ENCODE measurements at regions not wholly inside any gene's neighbourhood (a gene's known extent, or its start where the extent isn't known, plus 50 kb on each side); places are given as distances from the start of the nearest gene placed in this dataset.

DNA sequence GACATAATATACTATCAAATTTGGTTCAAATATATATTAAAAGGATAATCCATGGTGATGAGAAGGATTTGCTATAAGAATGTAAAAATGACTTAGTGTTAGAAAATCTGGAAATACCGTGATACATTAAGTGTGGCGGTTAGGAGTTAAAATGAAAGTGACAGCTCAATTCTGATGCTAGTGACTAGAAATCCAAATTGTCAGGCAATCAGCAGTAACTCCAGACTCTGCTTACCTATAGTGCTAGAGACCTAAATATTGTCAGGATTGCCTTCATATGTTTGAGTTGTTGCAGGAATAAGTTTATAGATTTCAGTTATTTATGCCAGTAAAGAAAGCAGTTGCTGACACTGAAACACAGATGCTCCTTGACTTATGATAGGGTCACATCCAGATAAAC, 737.4 kb downstream of the MRPL39 start:
- TF ChIP-seq RNF2 (IDR thresholded peaks at IDR 0.05; ENCODE audit: borderline replicate concordance, low read depth, low read length, missing control alignments, poor library complexity, severe bottlenecking) = no peak
- TF ChIP-seq POLR2A (IDR thresholded peaks at IDR 0.05; ENCODE audit: control extremely low read depth in 1 of 2, low read depth in 2 of 2, low read length in 2 of 2) = no peak
- no peak for TF ChIP-seq SUZ12 (IDR thresholded peaks at IDR 0.05; ENCODE audit: low read length)
- TF ChIP-seq CHD1 (IDR thresholded peaks at IDR 0.05; ENCODE audit: low read depth, low read length) = no peak
- TF ChIP-seq TEAD4 (IDR thresholded peaks at IDR 0.05; ENCODE audit: low read depth, low read length) = no peak
- TF ChIP-seq, protein P1, sequence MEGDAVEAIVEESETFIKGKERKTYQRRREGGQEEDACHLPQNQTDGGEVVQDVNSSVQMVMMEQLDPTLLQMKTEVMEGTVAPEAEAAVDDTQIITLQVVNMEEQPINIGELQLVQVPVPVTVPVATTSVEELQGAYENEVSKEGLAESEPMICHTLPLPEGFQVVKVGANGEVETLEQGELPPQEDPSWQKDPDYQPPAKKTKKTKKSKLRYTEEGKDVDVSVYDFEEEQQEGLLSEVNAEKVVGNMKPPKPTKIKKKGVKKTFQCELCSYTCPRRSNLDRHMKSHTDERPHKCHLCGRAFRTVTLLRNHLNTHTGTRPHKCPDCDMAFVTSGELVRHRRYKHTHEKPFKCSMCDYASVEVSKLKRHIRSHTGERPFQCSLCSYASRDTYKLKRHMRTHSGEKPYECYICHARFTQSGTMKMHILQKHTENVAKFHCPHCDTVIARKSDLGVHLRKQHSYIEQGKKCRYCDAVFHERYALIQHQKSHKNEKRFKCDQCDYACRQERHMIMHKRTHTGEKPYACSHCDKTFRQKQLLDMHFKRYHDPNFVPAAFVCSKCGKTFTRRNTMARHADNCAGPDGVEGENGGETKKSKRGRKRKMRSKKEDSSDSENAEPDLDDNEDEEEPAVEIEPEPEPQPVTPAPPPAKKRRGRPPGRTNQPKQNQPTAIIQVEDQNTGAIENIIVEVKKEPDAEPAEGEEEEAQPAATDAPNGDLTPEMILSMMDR (IDR thresholded peaks at IDR 0.05; ENCODE audit: control extremely low read depth in 1 of 3, insufficient read depth in 1 of 3, low read depth in 1 of 3, low read length in 3 of 3) = no peak
- TF ChIP-seq PHF8 (conservative IDR thresholded peaks at IDR 0.05; ENCODE audit: low read depth, low read length) = no peak
